Smooth muscle cell (in vitro differentiated cells): ENCODE measurements at regions not wholly inside any gene's neighbourhood (a gene's known extent, or its start where the extent isn't known, plus 50 kb on each side); places are given as distances from the start of the nearest gene placed in this dataset.

ENCODE experiments used
- DNase-seq: peaks from one replicate; lab custom pipeline; 2025; ENCODE audit not compliant: unreplicated experiment; lab: John Stamatoyannopoulos, UW
- H2AFZ ChIP-seq: fragments of 200-600 bp; sonication (generic); 2 replicates; pipeline ENCODE4 v1.6.0; 2016; ENCODE audit warnings: antibody characterized with exemption, low read depth, mild to moderate bottlenecking
- H3F3A ChIP-seq: fragments of 200-600 bp; sonication (generic); 2 replicates; pipeline ENCODE4 v1.6.0; 2017; ENCODE audit warnings: antibody characterized with exemption, low read depth
- H3K27ac ChIP-seq: fragments of 200-600 bp; sonication (generic); 2 replicates; pipeline ENCODE4 v1.5.1; 2016; ENCODE audit warnings: low read depth, mild to moderate bottlenecking
- H3K27me3 ChIP-seq: fragments of 200-600 bp; sonication (generic); 2 replicates; pipeline ENCODE4 v1.6.1; 2016; ENCODE audit warnings: low read depth, mild to moderate bottlenecking
- H3K36me3 ChIP-seq: fragments of 200-600 bp; sonication (generic); 2 replicates; pipeline ENCODE4 v1.5.1; 2016; ENCODE audit warnings: low read depth
- H3K4me1 ChIP-seq: fragments of 200-600 bp; sonication (generic); 2 replicates; pipeline ENCODE4 v1.5.1; 2016; ENCODE audit warnings: low read depth
- H3K4me2 ChIP-seq: fragments of 200-600 bp; sonication (generic); 2 replicates; pipeline ENCODE4 v1.6.0; 2016; ENCODE audit warnings: mild to moderate bottlenecking
- H3K4me3 ChIP-seq: fragments of 200-600 bp; sonication (generic); 2 replicates; pipeline ENCODE4 v1.5.1; 2016; ENCODE audit warnings: mild to moderate bottlenecking
- H3K79me2 ChIP-seq: fragments of 200-600 bp; sonication (generic); 2 replicates; pipeline ENCODE4 v1.6.0; 2016; ENCODE audit warnings: low read depth, mild to moderate bottlenecking
- H3K9ac ChIP-seq: fragments of 200-600 bp; sonication (generic); 2 replicates; pipeline ENCODE4 v1.6.0; 2016; ENCODE audit warnings: low read depth
- H3K9me3 ChIP-seq: fragments of 200-600 bp; sonication (generic); replicated peaks from 2 replicates; pipeline ENCODE4 v1.5.1; 2016; ENCODE audit warnings: low read depth
- H4K20me1 ChIP-seq: fragments of 200-600 bp; sonication (generic); 2 replicates; pipeline ENCODE4 v1.6.0; 2016; ENCODE audit warnings: low read depth
- CTCF ChIP-seq: fragments of 200-600 bp; sonication (generic); IDR thresholded peaks from 2 replicates; pipeline ENCODE4 v1.5.1; 2017; ENCODE audit warnings: borderline replicate concordance, mild to moderate bottlenecking, antibody characterized with exemption; ENCODE audit not compliant: insufficient read depth, poor library complexity, severe bottlenecking
- WGBS: methylation state at CpG from one replicate; pipeline ENCODE4 v1.1.7; 2016; ENCODE audit warnings: low lambda C conversion rate; 5-methylcytosine and 5-hydroxymethylcytosine counted together

- Histone ChIP-seq H3K27ac (no peak overlapping the region), H3K27me3 (no peaks in the 10 kb centered on the region), H3K9me3 (no peaks in the 10 kb centered on the region), H3K4me3 (no peak overlapping the region), H3K36me3 (no peaks in the 10 kb centered on the region), H3K79me2 (no peaks in the 10 kb centered on the region), H4K20me1 (no peaks in the 10 kb centered on the region), H3K4me1 (no peaks in the 10 kb centered on the region), H3K9ac (no peak overlapping the region), H3F3A (no peaks in the 10 kb centered on the region), H2AFZ (no peak overlapping the region), H3K4me2 (no peak overlapping the region)
- peak; percentile 7 for DNase-seq
- peak; percentile 93 for TF ChIP-seq CTCF
- 40% methylated on average over 12 of the region's 13 CpGs for WGBS
Observed at GRCh38 chr18:5057386-5058348, 139.4 kb downstream of the AKAIN1 start.

DNA sequence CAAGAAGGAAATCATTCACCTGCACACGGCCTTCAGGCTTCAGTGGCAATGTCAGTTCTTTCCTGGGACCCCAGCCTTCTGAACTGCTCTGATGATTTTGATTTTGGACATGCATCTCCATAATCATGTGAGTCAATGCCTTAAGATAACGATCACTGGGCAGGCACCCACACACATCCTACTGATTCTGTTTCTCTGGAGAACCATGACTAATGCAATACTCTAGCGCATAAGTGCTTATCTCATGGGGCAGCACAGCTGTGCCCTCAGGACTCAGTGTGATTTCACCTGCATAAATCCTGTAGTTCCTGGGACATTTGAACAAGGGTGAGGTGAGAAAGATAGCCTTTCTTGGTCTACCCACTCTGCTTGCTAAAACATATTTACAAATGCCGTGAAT is 144.6 kb downstream of the AKAIN1 start:
- no peaks in the 10 kb centered on the region for H3K79me2 ChIP-seq
- no peak overlapping the region for H3K9ac ChIP-seq
- H3K4me3 ChIP-seq, result no peak overlapping the region
- 69% methylated on average over 4 of the region's 4 CpGs for WGBS
- no peaks in the 10 kb centered on the region for H3F3A ChIP-seq
- H4K20me1 ChIP-seq, result no peaks in the 10 kb centered on the region
- no peaks in the 10 kb centered on the region for H3K36me3 ChIP-seq
- no peak overlapping the region for H2AFZ ChIP-seq
- H3K27me3 ChIP-seq, result no peaks in the 10 kb centered on the region
- no peak overlapping the region for H3K4me2 ChIP-seq
- DNase-seq, result no peak
- H3K9me3 ChIP-seq, result no peaks in the 10 kb centered on the region
- H3K27ac ChIP-seq, result no peak overlapping the region
- no peaks in the 10 kb centered on the region for H3K4me1 ChIP-seq
- TF ChIP-seq CTCF, result no peak

- Histone ChIP-seq H4K20me1 (no peaks in the 10 kb centered on the region), H3K36me3 (no peaks in the 10 kb centered on the region), H3K79me2 (no peaks in the 10 kb centered on the region), H3K27me3 (no peaks in the 10 kb centered on the region), H3K4me3 (no peak overlapping the region), H3K9me3 (no peaks in the 10 kb centered on the region), H3K4me1 (no peaks in the 10 kb centered on the region), H3K9ac (no peak overlapping the region), H3K4me2 (no peak overlapping the region), H3F3A (no peaks in the 10 kb centered on the region), H3K27ac (no peak overlapping the region), H2AFZ (no peak overlapping the region)
- 90% methylated on average over 2 of the region's 2 CpGs for WGBS
- DNase-seq, result no peak
- no peak for TF ChIP-seq CTCF
Observed at GRCh38 chr18:5051207-5051606, 145.8 kb downstream of the AKAIN1 start.
